Thyroid gland (tissue), 4 donors: ENCODE measurements at regions not wholly inside any gene's neighbourhood (a gene's known extent, or its start where the extent isn't known, plus 50 kb on each side); places are given as distances from the start of the nearest gene placed in this dataset.

Experiments
- DNase-seq, 2 donors: peaks; one replicate each; pipeline ENCODE4 v3.0.0-alpha.2; 2019
- H3K27ac ChIP-seq, 3 donors: fragments of 200-600 bp; sonication (generic); 1 replicate in 2 of 3; 2 replicates in 1 of 3; pipeline ENCODE4 v1.5.1; 2016 to 2019; ENCODE audit warnings: mild to moderate bottlenecking in 1 of 3, moderate library complexity in 1 of 3
- H3K27me3 ChIP-seq: fragments of 200-600 bp; sonication (generic); one replicate; pipeline ENCODE4 v1.5.1; 2019
- H3K36me3 ChIP-seq, 2 donors: fragments of 200-600 bp; sonication (generic); one replicate each; pipeline ENCODE4 v1.5.1; 2016 to 2019
- H3K4me1 ChIP-seq, 2 donors: fragments of 200-600 bp; sonication (generic); one replicate each; pipeline ENCODE4 v1.5.1; 2017 to 2019
- H3K4me3 ChIP-seq, 3 donors: fragments of 200-600 bp; sonication (generic); replicated peaks in 1 of 3; 1 replicate in 2 of 3; 2 replicates in 1 of 3; pipeline ENCODE4 v1.5.1; 2016; ENCODE audit warnings: mild to moderate bottlenecking in 1 of 3
- H3K9me3 ChIP-seq: fragments of 200-600 bp; sonication (generic); one replicate; pipeline ENCODE4 v1.5.1; 2017
- CTCF ChIP-seq, 6 experiments: fragments of 200-600 bp in 3 of 6; fragments of 450-650 bp in 3 of 6; sonication (generic) in 3 of 6; IDR thresholded peaks; one replicate each; pipeline ENCODE4 v1.5.1; 2016 to 2019; ENCODE audit warnings: antibody characterized with exemption in 6 of 6, mild to moderate bottlenecking in 2 of 6, inconsistent platforms in 1 of 6, moderate library complexity in 1 of 6
- POLR2A ChIP-seq, 2 donors: fragments of 450-650 bp; IDR thresholded peaks; one replicate each; pipeline ENCODE4 v1.6.1; 2017; ENCODE audit warnings: antibody characterized with exemption in 2 of 2, mild to moderate bottlenecking in 2 of 2, moderate library complexity in 1 of 2
- WGBS, 2 donors: methylation state at CpG; one replicate each; pipeline ENCODE4 v1.1.5; 2017; 5-methylcytosine and 5-hydroxymethylcytosine counted together
- intact Hi-C: fragments of 100-400 bp; cut with DNase I; formaldehyde crosslinking; loops from one replicate; pipeline ENCODE4 v1.15.1; 2023

- intact Hi-C loops = no loop called here
- no peak for TF ChIP-seq POLR2A (IDR thresholded peaks at IDR 0.05)
- TF ChIP-seq CTCF (IDR thresholded peaks at IDR 0.05) = no peak
Measured at GRCh38 chr7:91655656-91656055, 224.8 kb downstream of the MTERF1 start.

GRCh38 chr7:91656541-91657482 lies 223.7 kb downstream of the MTERF1 start:
- TF ChIP-seq CTCF (IDR thresholded peaks at IDR 0.05) (no peak), POLR2A (IDR thresholded peaks at IDR 0.05) (no peak)
- Histone ChIP-seq H3K4me3 (no peak overlapping the region), H3K9me3 (no peaks in the 10 kb centered on the region), H3K27ac (no peak overlapping the region), H3K27me3 (no peaks in the 10 kb centered on the region), H3K4me1 (no peaks in the 10 kb centered on the region), H3K36me3 (no peaks in the 10 kb centered on the region)
- DNase-seq = no peak
- WGBS, 2 donors = 92 to 95% methylated on average over 9 of the region's 9 CpGs
- intact Hi-C loops = no loop called here

More at GRCh38 chr7:91655656-91656055, 224.8 kb downstream of the MTERF1 start:
- Histone ChIP-seq H3K36me3 (no peaks in the 10 kb centered on the region), H3K27me3 (no peaks in the 10 kb centered on the region), H3K4me1 (no peaks in the 10 kb centered on the region), H3K27ac (no peak overlapping the region), H3K9me3 (no peaks in the 10 kb centered on the region), H3K4me3 (no peak overlapping the region)
- DNase-seq = no peak

GRCh38 chr7:91657483-91658071 lies 222.9 kb downstream of the MTERF1 start:
- WGBS, 2 donors = 68 to 78% methylated on average over 3 of the region's 3 CpGs

GRCh38 chr7:91659096-91659495 lies 221.4 kb downstream of the MTERF1 start:
- no peaks in the 10 kb centered on the region for H3K27me3 ChIP-seq
- WGBS, 2 donors = 92% methylated on average over 5 of the region's 5 CpGs
- no peak for DNase-seq
- H3K4me1 ChIP-seq = no peaks in the 10 kb centered on the region
- no peak overlapping the region for H3K4me3 ChIP-seq
- intact Hi-C loops = no loop called here
- H3K36me3 ChIP-seq = no peaks in the 10 kb centered on the region
- no peak for TF ChIP-seq POLR2A (IDR thresholded peaks at IDR 0.05)
- TF ChIP-seq CTCF (IDR thresholded peaks at IDR 0.05) = no peak
- H3K9me3 ChIP-seq = no peaks in the 10 kb centered on the region
- no peak overlapping the region for H3K27ac ChIP-seq

More at GRCh38 chr7:91657483-91658071, 222.9 kb downstream of the MTERF1 start:
- Histone ChIP-seq H3K27me3 (no peaks in the 10 kb centered on the region), H3K36me3 (no peaks in the 10 kb centered on the region), H3K9me3 (no peaks in the 10 kb centered on the region), H3K4me1 (no peaks in the 10 kb centered on the region), H3K27ac (no peak overlapping the region), H3K4me3 (no peak overlapping the region)
- no peak for TF ChIP-seq POLR2A (IDR thresholded peaks at IDR 0.05)
- TF ChIP-seq CTCF (IDR thresholded peaks at IDR 0.05) = no peak
- DNase-seq = no peak
- intact Hi-C loops = no loop called here

GRCh38 chr7:91660734-91661356 lies 219.7 kb downstream of the MTERF1 start:
- Histone ChIP-seq H3K27ac (no peak overlapping the region), H3K9me3 (no peaks in the 10 kb centered on the region), H3K27me3 (no peaks in the 10 kb centered on the region), H3K4me3 (no peak overlapping the region), H3K4me1 (no peaks in the 10 kb centered on the region), H3K36me3 (no peaks in the 10 kb centered on the region)
- DNase-seq = no peak
- intact Hi-C loops = no loop called here
- TF ChIP-seq CTCF (IDR thresholded peaks at IDR 0.05) (no peak), POLR2A (IDR thresholded peaks at IDR 0.05) (no peak)
